ENCODE measurements at regions not wholly inside any gene's neighbourhood (a gene's known extent, or its start where the extent isn't known, plus 50 kb on each side); places are given as distances from the start of the nearest gene placed in this dataset.
A peak's percentile ranks its signal among the peaks of the same experiment; 100 is the strongest.

DNA sequence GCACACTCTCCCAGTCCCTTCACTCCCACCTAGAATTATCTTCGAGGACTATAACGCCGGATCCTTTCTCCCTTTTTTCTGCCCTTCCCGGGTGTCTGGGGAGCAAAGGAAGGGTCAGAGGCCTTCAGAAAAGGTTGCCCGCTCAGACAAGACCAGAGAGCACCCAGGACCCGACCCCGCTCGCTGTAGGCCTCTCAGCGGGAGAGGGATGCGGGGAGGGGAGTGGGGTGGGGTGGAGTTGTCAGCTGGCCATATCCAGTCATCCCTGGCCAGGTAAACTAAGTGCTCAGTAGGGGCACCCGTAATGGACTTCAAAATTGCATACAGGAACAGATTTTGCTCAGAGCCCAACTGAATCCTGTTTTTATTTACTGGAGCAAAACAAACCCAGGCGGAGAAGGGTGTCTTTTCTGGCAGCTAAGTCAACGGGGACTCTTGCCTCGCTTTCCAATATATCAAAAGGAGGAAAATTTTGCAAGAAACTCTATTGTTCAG lies 65.0 kb downstream of the NOL4 start:
- Histone ChIP-seq H3K27ac (peak overlapping the region in 1 of 4 donors; percentile 41), H3K9me3 (no peaks in the 10 kb centered on the region), H3K4me3 (peak overlapping the region in 1 of 4 donors; percentile 25), H3K4me1 (no peaks in the 10 kb centered on the region), H3K36me3 (no peaks in the 10 kb centered on the region), H3K27me3 (peaks cover 0 to 8% (median 0%) of the 10 kb centered on the region in 4 donors)
- intact Hi-C loops (cut with DNase I) = no loop called here
- FAIRE-seq (no peak), ATAC-seq (peak in 2 of 4 donors; percentile 52 to 56), DNase-seq (peak in 4 of 6 donors; percentile 3 to 52 (median 7))
- WGBS, 2 donors = 58% methylated on average over 14 of the region's 14 CpGs
- TF ChIP-seq, protein P1, sequence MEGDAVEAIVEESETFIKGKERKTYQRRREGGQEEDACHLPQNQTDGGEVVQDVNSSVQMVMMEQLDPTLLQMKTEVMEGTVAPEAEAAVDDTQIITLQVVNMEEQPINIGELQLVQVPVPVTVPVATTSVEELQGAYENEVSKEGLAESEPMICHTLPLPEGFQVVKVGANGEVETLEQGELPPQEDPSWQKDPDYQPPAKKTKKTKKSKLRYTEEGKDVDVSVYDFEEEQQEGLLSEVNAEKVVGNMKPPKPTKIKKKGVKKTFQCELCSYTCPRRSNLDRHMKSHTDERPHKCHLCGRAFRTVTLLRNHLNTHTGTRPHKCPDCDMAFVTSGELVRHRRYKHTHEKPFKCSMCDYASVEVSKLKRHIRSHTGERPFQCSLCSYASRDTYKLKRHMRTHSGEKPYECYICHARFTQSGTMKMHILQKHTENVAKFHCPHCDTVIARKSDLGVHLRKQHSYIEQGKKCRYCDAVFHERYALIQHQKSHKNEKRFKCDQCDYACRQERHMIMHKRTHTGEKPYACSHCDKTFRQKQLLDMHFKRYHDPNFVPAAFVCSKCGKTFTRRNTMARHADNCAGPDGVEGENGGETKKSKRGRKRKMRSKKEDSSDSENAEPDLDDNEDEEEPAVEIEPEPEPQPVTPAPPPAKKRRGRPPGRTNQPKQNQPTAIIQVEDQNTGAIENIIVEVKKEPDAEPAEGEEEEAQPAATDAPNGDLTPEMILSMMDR (IDR thresholded peaks at IDR 0.05) = no peak

DNA sequence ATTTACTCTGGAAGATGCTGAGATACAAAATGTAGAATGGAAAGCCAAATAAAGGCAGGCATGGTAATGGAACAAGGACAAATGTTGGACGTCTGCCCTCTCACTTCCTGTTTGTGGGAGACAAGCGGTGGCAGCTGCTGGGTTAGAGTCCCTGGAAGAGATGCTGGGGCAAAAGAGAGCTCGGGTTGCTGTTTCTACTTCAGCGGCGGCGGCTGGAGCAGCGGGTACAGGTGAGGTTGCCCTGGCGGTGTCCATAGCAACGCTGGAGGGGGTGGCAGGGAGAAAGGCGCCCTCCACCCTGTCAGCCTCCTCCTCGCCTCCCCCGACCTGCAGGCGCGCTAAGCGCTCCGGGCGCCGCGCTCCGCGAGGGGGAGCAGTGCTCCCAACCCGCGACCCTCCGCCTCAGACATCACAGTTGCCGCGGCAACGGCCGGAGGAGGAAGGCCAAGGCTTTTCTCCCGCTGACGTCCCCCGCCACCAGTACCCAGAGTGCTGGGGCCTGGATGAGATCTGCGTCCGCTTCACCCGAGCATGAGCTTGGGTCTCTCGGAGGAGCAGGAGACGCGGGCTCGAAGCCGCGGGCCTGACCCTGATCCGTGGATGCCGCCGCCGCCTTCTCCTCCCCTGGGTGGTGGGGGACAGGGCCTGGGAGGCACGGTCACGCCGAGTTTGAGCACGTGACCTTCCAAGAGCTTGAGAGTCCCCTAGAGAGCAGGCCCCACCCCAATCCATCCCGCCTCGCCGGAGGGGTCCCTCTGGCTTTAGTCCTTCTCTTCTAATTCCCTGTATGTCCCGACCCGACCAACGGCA lies 65.6 kb downstream of the NOL4 start:
- TF ChIP-seq, protein P1 (IDR thresholded peaks at IDR 0.05) = no peak

DNA sequence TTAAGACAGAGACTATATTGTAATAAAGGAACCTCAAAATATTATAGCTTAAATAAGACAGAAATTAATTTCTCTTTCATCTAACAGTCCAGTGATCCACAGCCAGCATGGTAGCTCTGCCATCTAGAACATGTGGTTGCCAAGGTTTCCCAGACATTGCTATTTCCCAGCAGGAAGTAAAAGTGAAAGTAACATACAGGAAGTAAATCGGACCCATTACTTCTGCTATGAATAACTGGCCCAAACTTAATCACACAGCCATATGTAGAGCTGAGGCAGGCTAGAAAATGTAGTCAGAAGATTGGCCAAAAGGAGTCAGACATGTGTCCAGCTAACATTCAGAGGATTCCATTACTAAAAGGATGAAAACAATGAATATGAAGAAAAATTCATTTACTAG lies 71.0 kb downstream of the NOL4 start:
- FAIRE-seq = no peak
- WGBS, 2 donors = 13 to 21% methylated on average over 1 of the region's 1 CpG
- no peak for DNase-seq
- peak overlapping the region in 1 of 4 donors; percentile 19 for H3K4me3 ChIP-seq
- H3K9me3 ChIP-seq = no peaks in the 10 kb centered on the region
- ATAC-seq = peak in 3 of 4 donors; percentile 67 to 80 (median 79)
- H3K27me3 ChIP-seq = peaks cover 0 to 8% (median 0%) of the 10 kb centered on the region in 4 donors
- intact Hi-C loops (cut with DNase I) = no loop called here
- TF ChIP-seq, protein P1 (IDR thresholded peaks at IDR 0.05) = no peak
- no peaks in the 10 kb centered on the region for H3K4me1 ChIP-seq
- H3K27ac ChIP-seq = no peak overlapping the region
- H3K36me3 ChIP-seq = no peaks in the 10 kb centered on the region

More for the DNA sequence above, 65.6 kb downstream of the NOL4 start:
- WGBS, 2 donors = 2 to 5% methylated on average over 36 to 54 of the region's 54 CpGs
- peak in 3 of 4 donors; percentile 70 to 90 (median 89) for ATAC-seq
- intact Hi-C loops (cut with DNase I) = no loop called here
- no peak for FAIRE-seq
- H3K4me1 ChIP-seq = no peaks in the 10 kb centered on the region
- H3K36me3 ChIP-seq = no peaks in the 10 kb centered on the region
- peak; percentile 14 to 71 (median 20) for DNase-seq
- H3K27me3 ChIP-seq = peaks cover 0 to 8% (median 0%) of the 10 kb centered on the region in 4 donors
- H3K4me3 ChIP-seq = peak overlapping the region in 1 of 4 donors; percentile 25
- no peaks in the 10 kb centered on the region for H3K9me3 ChIP-seq
- peak overlapping the region in 1 of 4 donors; percentile 41 for H3K27ac ChIP-seq

DNA sequence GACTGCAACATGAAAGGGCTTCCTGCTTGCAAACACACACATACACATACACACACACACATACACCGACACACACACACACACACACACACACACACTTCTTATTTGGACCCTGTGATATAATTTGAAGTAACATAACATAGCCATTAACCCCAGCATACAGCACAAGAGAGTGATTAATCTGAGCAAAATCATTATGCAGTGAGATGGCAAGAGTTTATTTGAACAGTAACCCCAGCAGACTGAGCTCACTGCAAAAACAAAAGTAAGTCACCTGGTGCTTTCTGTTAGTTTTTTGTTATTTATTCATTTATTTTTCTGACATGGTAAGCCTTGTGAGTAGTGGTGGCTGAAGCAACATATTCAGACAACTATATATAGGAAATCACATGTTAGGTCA lies 93.7 kb downstream of the NOL4 start:
- intact Hi-C loops (cut with DNase I) = no loop called here
- Histone ChIP-seq H3K9me3 (no peaks in the 10 kb centered on the region), H3K27me3 (no peaks in the 10 kb centered on the region), H3K36me3 (no peaks in the 10 kb centered on the region), H3K27ac (no peak overlapping the region), H3K4me1 (no peaks in the 10 kb centered on the region), H3K4me3 (no peak overlapping the region)
- ATAC-seq = peak in 3 of 4 donors; percentile 26 to 80 (median 62)
- no peak for DNase-seq
- TF ChIP-seq, protein P1 (IDR thresholded peaks at IDR 0.05) = no peak
- WGBS, 2 donors = 16 to 35% methylated on average over 1 of the region's 1 CpG
- FAIRE-seq = no peak

DNA sequence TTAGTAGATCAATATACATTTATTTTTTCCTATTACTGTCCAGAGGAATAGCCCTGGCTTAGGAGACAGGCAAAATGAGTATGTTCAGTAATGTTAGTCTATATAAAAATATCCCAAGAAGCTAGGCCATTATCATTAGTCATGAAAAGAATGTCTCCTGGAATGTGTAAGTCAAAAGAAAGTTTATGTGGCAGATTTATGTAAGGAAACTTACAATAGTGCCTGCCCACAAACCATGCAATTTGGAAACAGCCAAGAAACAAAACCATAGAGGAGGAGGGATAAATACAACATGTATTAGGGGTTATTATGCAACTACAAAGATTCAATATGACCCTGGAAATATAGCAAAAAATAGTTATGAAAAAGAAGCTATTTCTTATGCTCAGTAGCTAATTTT lies 96.3 kb downstream of the NOL4 start:
- Histone ChIP-seq H3K36me3 (no peaks in the 10 kb centered on the region), H3K9me3 (no peaks in the 10 kb centered on the region), H3K4me1 (no peaks in the 10 kb centered on the region), H3K27ac (no peak overlapping the region), H3K4me3 (no peak overlapping the region), H3K27me3 (no peaks in the 10 kb centered on the region)
- peak; percentile 17 for FAIRE-seq
- TF ChIP-seq, protein P1 (IDR thresholded peaks at IDR 0.05) = no peak
- ATAC-seq = no peak
- intact Hi-C loops (cut with DNase I) = no loop called here
- no peak for DNase-seq

All from pancreas (tissue), 10 donors.